NT2/D1 (cell line): ENCODE measurements at regions not wholly inside any gene's neighbourhood (a gene's known extent, or its start where the extent isn't known, plus 50 kb on each side); places are given as distances from the start of the nearest gene placed in this dataset.
"Not testable (repeated sequence)": the region's sequence is repeated elsewhere in the genome, so short reads cannot be mapped to it uniquely, and the experiment has no call there.

Experiments
- YY1 ChIP-seq: IDR thresholded peaks from 2 replicates; pipeline ENCODE4 v1.6.1; 2011; ENCODE audit not compliant: insufficient read length, insufficient read depth
- ZNF274 ChIP-seq: IDR thresholded peaks from 2 replicates; pipeline ENCODE4 v1.6.1; 2011; ENCODE audit warnings: mild to moderate bottlenecking, low read depth, low read length

DNA sequence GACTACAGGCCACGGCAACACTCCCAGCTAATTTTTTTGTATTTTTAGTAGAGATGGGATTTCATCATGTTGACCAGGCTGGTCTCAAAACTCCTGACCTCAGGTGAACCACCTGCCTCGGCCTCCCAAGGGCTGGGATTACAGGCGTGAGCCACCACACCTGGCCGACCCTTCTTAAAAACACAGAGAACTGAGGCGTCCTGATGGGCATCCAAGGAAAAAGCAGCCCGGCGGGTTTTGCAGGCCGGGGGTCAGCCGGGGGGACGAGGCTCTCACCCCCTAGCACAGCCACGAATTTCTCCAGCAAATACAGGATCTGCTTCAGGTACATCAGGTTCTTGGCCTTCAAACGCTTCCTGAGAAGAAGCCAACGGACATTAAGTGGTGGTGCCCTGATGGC lies 178.9 kb downstream of the KLRB1 start:
- not testable (repeated sequence) for TF ChIP-seq ZNF274, YY1
